Stimulated activated CD4-positive, alpha-beta T cell treated with anti-CD3 and anti-CD28 coated beads, Interleukin-1b, Interleukin-23, amount 100 ng/mL, for 48 hours (primary cell): ENCODE measurements at regions not wholly inside any gene's neighbourhood (a gene's known extent, or its start where the extent isn't known, plus 50 kb on each side); places are given as distances from the start of the nearest gene placed in this dataset.

ENCODE experiments used
- DNase-seq: peaks from one replicate; pipeline ENCODE4 v3.0.0-alpha.2; 2020

GRCh38 chr2:45209302-45209701 lies 200.1 kb upstream of the SIX2 start:
- DNase-seq = no peak

DNA sequence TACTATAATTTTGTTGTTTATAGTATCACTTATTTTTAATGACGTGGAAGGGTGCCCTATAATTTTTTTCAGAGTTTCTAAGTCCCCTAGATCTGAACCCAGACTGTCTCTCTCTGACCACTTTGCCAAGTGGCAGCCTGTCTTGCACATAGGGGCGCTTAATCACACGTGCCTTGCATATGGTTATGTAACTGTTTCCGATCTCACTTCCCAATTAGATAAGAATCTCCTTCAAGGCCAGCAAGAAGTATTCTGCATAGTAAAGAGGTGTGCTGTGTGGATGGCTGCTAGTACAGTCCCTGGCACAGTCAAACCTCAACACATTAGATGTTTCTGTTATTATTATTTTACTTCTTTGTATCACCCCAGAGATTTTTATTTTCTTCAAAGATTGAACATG lies 197.8 kb upstream of the SIX2 start:
- DNase-seq = no peak

DNA sequence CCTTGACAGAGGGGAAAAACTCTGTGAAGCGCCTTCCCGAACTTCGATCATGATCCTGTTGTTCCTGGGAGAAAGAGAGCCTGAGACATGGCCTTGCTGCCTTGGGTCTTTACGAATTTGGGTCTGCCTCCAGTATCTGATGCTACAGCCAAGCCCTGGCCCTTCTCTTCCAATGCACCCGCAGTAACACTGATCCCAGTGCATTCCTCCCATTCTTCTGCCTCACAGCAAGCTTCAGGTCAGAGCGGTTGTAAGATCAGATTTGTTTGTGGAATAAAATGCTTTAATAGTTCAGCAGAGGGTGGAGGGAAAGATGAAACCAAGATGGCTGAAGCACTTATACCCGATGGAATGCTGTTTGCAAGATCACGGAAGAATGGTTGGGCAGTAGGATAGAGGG lies 196.7 kb upstream of the SIX2 start:
- DNase-seq = no peak

DNA sequence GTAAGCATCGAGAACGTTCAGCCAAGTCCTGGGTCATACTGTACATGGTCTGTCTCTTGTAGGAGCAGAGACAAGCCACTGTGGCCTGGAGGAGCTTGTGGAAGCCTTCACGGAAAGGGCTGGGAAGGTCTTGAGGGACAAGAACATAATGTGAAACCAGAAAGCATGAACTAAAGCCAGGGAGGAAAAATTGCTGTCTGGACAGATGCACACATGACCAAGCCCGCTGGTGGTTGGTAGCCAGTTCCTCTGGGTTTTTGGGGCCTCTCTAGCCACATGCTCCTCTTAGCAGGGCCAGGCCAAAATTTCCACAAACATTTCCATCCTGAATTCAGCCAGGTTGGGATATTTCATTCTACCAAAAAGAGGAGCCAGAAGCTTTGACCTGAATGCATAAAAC lies 196.2 kb upstream of the SIX2 start:
- DNase-seq = no peak

- DNase-seq = no peak
Observed at GRCh38 chr2:45203400-45203799, 194.1 kb upstream of the SIX2 start.

DNA sequence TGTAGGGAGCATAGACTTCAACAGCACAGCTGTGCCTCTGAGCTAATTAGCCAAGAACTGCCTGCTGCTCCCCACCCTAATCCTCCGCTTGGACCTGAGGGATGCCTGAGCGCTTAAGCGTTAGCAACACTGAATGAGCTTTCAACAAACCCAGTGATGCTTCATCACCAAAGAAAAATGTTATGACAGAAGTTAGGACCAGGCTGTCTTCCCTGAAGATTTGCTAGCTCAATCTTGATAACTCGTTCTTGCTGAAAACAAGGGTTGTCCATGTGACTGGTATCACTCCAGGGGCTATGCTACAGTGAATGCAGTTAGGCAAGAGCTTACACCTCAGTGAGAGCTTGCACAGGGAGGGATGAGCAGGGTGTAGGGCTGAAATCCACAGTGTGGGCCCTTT lies 190.7 kb upstream of the SIX2 start:
- DNase-seq = no peak

- no peak for DNase-seq
Observed at GRCh38 chr2:45195916-45196315, 186.7 kb upstream of the SIX2 start.

DNA sequence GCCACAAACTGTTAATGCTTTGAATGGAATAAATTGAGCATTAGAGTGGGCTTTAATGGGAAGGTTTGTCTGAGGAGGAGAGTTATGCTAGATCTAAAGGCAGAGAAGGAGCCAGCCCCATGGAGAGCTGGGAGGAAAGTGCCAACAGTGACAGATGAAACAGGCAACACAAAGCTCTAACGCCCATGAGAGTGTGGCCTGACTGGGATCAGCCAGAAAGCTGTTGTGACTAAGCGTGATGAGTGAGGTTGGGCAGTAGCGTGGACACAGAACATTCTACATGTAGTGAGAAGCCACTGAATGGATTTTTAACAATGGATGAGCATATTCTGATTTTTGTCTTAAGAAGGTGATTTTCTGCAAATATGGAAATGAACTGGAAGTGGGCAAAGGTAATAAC lies 185.3 kb upstream of the SIX2 start:
- DNase-seq = no peak

DNA sequence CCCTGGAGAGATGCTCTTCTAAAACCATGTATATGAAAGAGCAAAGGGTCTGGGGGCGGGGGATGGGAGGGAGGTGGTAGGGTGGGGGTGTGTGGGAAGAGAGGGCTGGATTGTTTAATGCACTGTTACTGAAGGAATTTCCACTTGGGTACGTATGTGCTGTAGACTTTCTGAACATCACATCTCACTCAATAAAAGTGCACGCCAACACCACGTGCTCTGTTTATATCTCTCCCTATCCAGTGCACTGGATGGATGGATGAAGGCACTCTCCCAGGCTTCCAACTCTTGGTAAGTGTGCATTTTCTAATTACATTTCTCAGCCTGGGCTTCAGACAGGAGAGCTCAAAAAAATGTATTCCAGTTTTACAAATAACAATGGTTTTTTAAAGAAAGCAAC lies 184.3 kb upstream of the SIX2 start:
- no peak for DNase-seq

GRCh38 chr2:45192991-45193390 lies 183.7 kb upstream of the SIX2 start:
- no peak for DNase-seq

DNA sequence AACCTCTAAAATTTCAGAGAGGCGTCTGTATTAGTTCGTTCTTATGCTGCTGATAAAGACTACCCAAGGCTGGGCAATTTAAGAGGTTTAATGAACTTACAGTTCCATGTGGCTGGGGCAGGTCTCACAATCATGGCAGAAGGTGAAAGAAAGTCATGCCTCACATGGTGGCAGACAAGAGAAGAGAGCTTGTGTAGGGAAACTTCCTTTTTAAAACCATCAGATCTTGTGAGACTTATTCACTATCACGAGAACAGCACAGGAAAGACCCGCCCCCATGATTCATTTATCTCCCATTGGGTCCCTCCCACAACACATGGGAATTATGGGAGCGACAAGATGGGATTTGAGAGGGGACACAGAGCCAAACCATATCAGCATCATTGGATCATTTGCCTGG lies 183.2 kb upstream of the SIX2 start:
- DNase-seq = no peak

- DNase-seq = no peak
Observed at GRCh38 chr2:45191976-45192375, 182.7 kb upstream of the SIX2 start.

GRCh38 chr2:45191146-45191863 lies 182.1 kb upstream of the SIX2 start:
- no peak for DNase-seq

DNA sequence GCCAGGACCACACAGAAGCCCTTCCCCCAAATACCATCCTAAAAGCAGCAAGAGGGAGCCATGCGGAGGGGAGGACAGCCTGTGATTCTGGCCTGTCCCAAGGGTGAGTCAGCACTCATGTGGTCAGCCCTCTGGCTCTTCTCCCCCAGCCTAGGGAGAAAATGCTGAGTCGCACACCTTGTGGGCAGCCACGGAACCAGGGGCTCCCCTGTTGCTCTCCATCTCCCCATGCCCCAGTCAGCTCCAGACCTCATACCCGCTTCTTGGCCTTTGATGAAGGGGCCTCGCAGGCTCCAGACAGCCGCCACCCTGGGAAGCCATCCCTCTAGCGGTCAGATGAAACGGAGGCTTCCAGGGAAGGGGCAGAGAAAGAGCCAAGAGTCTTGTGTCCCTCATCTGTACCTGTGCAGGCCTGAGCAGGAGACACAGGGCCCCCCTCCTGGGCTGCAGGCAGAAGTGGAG lies 181.3 kb upstream of the SIX2 start:
- DNase-seq = no peak

- no peak for DNase-seq
Observed at GRCh38 chr2:45184606-45185005, 175.4 kb upstream of the SIX2 start.

DNA sequence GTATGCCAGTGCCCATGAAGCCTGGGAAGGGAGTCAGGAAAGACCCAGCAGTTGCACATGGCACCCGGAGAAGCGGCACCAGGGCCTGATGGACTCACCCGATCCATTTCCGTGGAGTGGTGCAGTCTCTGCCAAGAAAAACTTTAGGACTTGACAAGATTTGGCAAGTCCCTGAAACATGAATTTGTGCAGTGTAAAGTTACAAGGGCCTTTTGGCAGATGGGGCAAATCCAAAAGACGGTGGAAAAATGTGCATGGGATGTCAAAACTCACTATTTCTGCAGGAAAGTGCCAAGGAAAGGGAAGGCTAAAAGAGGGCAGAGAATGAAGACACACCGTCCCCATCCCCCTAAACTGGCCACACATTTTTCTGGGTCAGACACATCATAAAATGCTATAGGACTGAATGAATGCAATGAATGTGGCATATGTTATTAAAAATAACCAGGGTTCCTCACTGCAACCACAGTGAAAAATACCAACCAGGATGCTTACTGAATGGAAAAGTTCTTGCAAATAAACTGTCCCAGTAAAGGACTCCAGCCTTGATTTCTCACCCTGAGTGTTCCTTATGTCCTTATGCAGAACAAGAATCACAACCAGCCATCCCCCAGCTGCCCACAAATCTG lies 173.5 kb upstream of the SIX2 start:
- no peak for DNase-seq

- no peak for DNase-seq
Observed at GRCh38 chr2:45180779-45181178, 171.5 kb upstream of the SIX2 start.

- DNase-seq = no peak
Observed at GRCh38 chr2:45180033-45180746, 170.9 kb upstream of the SIX2 start.

GRCh38 chr2:45178854-45179253 lies 169.6 kb upstream of the SIX2 start:
- no peak for DNase-seq

- DNase-seq = no peak
Observed at GRCh38 chr2:45178359-45178758, 169.1 kb upstream of the SIX2 start.

GRCh38 chr2:45177870-45178269 lies 168.6 kb upstream of the SIX2 start:
- no peak for DNase-seq

- no peak for DNase-seq
Observed at GRCh38 chr2:45176390-45176789, 167.1 kb upstream of the SIX2 start.

- no peak for DNase-seq
Observed at GRCh38 chr2:45173513-45173912, 164.3 kb upstream of the SIX2 start.

GRCh38 chr2:45172760-45173392 lies 163.6 kb upstream of the SIX2 start:
- DNase-seq = no peak
